Smooth muscle cell (in vitro differentiated cells): ENCODE measurements at regions not wholly inside any gene's neighbourhood (a gene's known extent, or its start where the extent isn't known, plus 50 kb on each side); places are given as distances from the start of the nearest gene placed in this dataset.

Experiments used
- DNase-seq: peaks from one replicate; lab custom pipeline; 2025; ENCODE audit not compliant: unreplicated experiment; lab: John Stamatoyannopoulos, UW
- H2AFZ ChIP-seq: fragments of 200-600 bp; sonication (generic); 2 replicates; pipeline ENCODE4 v1.6.0; 2016; ENCODE audit warnings: antibody characterized with exemption, low read depth, mild to moderate bottlenecking
- H3F3A ChIP-seq: fragments of 200-600 bp; sonication (generic); 2 replicates; pipeline ENCODE4 v1.6.0; 2017; ENCODE audit warnings: antibody characterized with exemption, low read depth
- H3K27ac ChIP-seq: fragments of 200-600 bp; sonication (generic); 2 replicates; pipeline ENCODE4 v1.5.1; 2016; ENCODE audit warnings: low read depth, mild to moderate bottlenecking
- H3K27me3 ChIP-seq: fragments of 200-600 bp; sonication (generic); 2 replicates; pipeline ENCODE4 v1.6.1; 2016; ENCODE audit warnings: low read depth, mild to moderate bottlenecking
- H3K36me3 ChIP-seq: fragments of 200-600 bp; sonication (generic); 2 replicates; pipeline ENCODE4 v1.5.1; 2016; ENCODE audit warnings: low read depth
- H3K4me1 ChIP-seq: fragments of 200-600 bp; sonication (generic); 2 replicates; pipeline ENCODE4 v1.5.1; 2016; ENCODE audit warnings: low read depth
- H3K4me2 ChIP-seq: fragments of 200-600 bp; sonication (generic); 2 replicates; pipeline ENCODE4 v1.6.0; 2016; ENCODE audit warnings: mild to moderate bottlenecking
- H3K4me3 ChIP-seq: fragments of 200-600 bp; sonication (generic); 2 replicates; pipeline ENCODE4 v1.5.1; 2016; ENCODE audit warnings: mild to moderate bottlenecking
- H3K79me2 ChIP-seq: fragments of 200-600 bp; sonication (generic); 2 replicates; pipeline ENCODE4 v1.6.0; 2016; ENCODE audit warnings: low read depth, mild to moderate bottlenecking
- H3K9ac ChIP-seq: fragments of 200-600 bp; sonication (generic); 2 replicates; pipeline ENCODE4 v1.6.0; 2016; ENCODE audit warnings: low read depth
- H3K9me3 ChIP-seq: fragments of 200-600 bp; sonication (generic); replicated peaks from 2 replicates; pipeline ENCODE4 v1.5.1; 2016; ENCODE audit warnings: low read depth
- H4K20me1 ChIP-seq: fragments of 200-600 bp; sonication (generic); 2 replicates; pipeline ENCODE4 v1.6.0; 2016; ENCODE audit warnings: low read depth
- WGBS: methylation state at CpG from one replicate; pipeline ENCODE4 v1.1.7; 2016; ENCODE audit warnings: low lambda C conversion rate; 5-methylcytosine and 5-hydroxymethylcytosine counted together
- TF ChIP-seq, protein P1 (sequence below): fragments of 200-600 bp; sonication (generic); IDR thresholded peaks from 2 replicates; pipeline ENCODE4 v1.5.1; 2017; ENCODE audit warnings: borderline replicate concordance, mild to moderate bottlenecking, antibody characterized with exemption; ENCODE audit not compliant: insufficient read depth, poor library complexity, severe bottlenecking

DNA sequence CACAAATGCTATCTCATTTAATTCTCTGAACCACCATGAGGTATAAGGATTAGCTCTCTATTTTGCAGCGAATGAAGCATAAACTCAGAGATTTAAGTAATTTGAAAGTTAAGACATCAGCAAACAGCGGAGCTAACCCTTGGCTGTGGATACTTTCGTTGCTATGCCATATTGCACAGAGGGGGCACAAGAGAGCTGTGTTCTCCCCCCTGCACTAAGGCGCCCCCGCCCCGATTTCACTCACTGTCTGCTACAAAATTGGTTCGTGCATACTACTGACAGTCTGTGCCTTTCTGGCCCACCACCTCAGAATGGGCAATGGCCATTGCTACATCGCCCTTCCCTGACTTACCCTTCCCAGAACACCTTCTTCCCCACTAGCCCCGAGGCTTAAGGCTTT is 105.7 kb upstream of the OBI1 start:
- WGBS, result 70% methylated on average over 9 of the region's 9 CpGs
- TF ChIP-seq, protein P1, sequence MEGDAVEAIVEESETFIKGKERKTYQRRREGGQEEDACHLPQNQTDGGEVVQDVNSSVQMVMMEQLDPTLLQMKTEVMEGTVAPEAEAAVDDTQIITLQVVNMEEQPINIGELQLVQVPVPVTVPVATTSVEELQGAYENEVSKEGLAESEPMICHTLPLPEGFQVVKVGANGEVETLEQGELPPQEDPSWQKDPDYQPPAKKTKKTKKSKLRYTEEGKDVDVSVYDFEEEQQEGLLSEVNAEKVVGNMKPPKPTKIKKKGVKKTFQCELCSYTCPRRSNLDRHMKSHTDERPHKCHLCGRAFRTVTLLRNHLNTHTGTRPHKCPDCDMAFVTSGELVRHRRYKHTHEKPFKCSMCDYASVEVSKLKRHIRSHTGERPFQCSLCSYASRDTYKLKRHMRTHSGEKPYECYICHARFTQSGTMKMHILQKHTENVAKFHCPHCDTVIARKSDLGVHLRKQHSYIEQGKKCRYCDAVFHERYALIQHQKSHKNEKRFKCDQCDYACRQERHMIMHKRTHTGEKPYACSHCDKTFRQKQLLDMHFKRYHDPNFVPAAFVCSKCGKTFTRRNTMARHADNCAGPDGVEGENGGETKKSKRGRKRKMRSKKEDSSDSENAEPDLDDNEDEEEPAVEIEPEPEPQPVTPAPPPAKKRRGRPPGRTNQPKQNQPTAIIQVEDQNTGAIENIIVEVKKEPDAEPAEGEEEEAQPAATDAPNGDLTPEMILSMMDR, result no peak
- H3K36me3 ChIP-seq, result no peaks in the 10 kb centered on the region
- no peak overlapping the region for H2AFZ ChIP-seq
- no peak overlapping the region for H3K27ac ChIP-seq
- no peak overlapping the region for H3K4me3 ChIP-seq
- peaks cover 3% of the 10 kb centered on the region for H3K27me3 ChIP-seq
- no peaks in the 10 kb centered on the region for H3K4me1 ChIP-seq
- H3F3A ChIP-seq, result no peaks in the 10 kb centered on the region
- H4K20me1 ChIP-seq, result no peaks in the 10 kb centered on the region
- no peak for DNase-seq
- no peak overlapping the region for H3K4me2 ChIP-seq
- no peak overlapping the region for H3K9ac ChIP-seq
- H3K9me3 ChIP-seq, result no peaks in the 10 kb centered on the region
- H3K79me2 ChIP-seq, result no peaks in the 10 kb centered on the region

DNA sequence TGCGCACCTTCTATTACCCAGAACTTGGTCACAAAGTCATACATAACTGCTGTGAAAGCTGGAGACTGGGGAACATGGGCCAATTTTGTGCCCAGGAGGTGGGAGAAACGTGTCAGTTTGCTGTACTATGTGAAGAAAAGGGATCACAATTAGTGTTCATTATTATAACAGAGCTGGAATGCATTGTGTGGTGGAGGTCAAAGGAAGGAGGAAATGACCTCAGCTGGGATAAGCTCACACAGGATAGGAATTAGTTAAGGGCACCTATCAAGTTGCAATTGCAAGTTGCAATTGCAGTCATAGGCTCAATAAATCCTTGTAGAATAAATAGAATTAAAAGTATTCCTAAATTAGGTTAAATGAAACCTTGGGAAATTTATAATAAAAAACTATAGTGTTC is 103.9 kb upstream of the OBI1 start:
- H3K27me3 ChIP-seq, result peaks cover 3% of the 10 kb centered on the region
- H3K4me1 ChIP-seq, result no peaks in the 10 kb centered on the region
- H3F3A ChIP-seq, result no peaks in the 10 kb centered on the region
- H4K20me1 ChIP-seq, result no peaks in the 10 kb centered on the region
- TF ChIP-seq, protein P1, result no peak
- no peak overlapping the region for H3K4me3 ChIP-seq
- H3K9me3 ChIP-seq, result no peaks in the 10 kb centered on the region
- no peak overlapping the region for H3K4me2 ChIP-seq
- no peak overlapping the region for H2AFZ ChIP-seq
- H3K36me3 ChIP-seq, result no peaks in the 10 kb centered on the region
- DNase-seq, result no peak
- H3K9ac ChIP-seq, result no peak overlapping the region
- no peaks in the 10 kb centered on the region for H3K79me2 ChIP-seq
- WGBS, result 73% methylated on average over 2 of the region's 2 CpGs
- no peak overlapping the region for H3K27ac ChIP-seq

DNA sequence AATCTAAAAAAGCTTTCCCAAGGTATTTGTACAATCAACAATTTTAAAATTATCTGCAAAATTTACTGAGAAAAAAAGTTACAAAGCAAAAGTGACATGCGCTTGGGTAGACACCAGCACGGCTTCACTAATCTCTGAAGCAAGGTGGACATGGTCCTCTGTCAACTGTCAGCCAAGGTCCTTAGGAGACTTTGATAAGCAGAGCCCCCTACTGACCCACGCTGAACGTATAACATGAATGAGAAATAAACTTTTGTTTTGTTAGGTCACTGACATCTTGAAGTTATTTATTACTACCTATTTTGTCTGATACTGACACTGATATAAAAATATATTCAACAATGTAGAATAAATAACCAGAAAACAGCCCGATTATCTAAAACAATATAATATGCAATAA is 100.7 kb upstream of the OBI1 start:
- no peaks in the 10 kb centered on the region for H3F3A ChIP-seq
- H3K79me2 ChIP-seq, result no peaks in the 10 kb centered on the region
- TF ChIP-seq, protein P1, result no peak
- H3K9ac ChIP-seq, result no peak overlapping the region
- 85% methylated on average over 5 of the region's 5 CpGs for WGBS
- no peaks in the 10 kb centered on the region for H4K20me1 ChIP-seq
- H3K36me3 ChIP-seq, result no peaks in the 10 kb centered on the region
- H3K4me3 ChIP-seq, result no peak overlapping the region
- H3K4me1 ChIP-seq, result no peaks in the 10 kb centered on the region
- H3K4me2 ChIP-seq, result no peak overlapping the region
- H3K27ac ChIP-seq, result no peak overlapping the region
- no peak for DNase-seq
- H3K27me3 ChIP-seq, result no peaks in the 10 kb centered on the region
- H2AFZ ChIP-seq, result no peak overlapping the region
- H3K9me3 ChIP-seq, result no peaks in the 10 kb centered on the region

DNA sequence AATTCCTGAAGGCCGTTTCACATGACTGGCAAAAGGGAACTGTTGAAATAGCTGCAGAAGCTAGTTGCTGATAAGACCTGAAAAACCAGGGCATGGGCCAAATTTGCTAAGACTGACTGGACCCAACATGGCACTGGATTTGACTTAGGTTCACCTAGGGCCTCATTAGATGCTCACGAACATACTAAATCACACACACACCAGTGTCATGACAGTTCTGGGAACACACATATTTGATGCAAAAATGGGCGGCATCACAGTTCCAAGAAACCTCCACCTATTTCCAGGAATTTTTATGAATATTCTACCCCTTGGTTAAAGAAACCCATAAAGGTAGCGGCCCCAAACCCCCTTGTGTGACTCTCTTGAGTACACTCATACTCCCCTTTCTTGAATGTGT is 99.6 kb upstream of the OBI1 start:
- Histone ChIP-seq H3K4me3 (no peak overlapping the region), H3F3A (no peaks in the 10 kb centered on the region), H3K4me2 (no peak overlapping the region), H4K20me1 (no peaks in the 10 kb centered on the region), H3K9ac (no peak overlapping the region), H3K27ac (no peak overlapping the region), H3K9me3 (no peaks in the 10 kb centered on the region), H3K27me3 (peaks cover 4% of the 10 kb centered on the region), H3K36me3 (no peaks in the 10 kb centered on the region), H2AFZ (no peak overlapping the region), H3K4me1 (no peaks in the 10 kb centered on the region), H3K79me2 (no peaks in the 10 kb centered on the region)
- TF ChIP-seq, protein P1, result no peak
- DNase-seq, result no peak
- WGBS, result 64% methylated on average over 4 of the region's 4 CpGs
